IMR-90 (cell line): ENCODE measurements at regions not wholly inside any gene's neighbourhood (a gene's known extent, or its start where the extent isn't known, plus 50 kb on each side); places are given as distances from the start of the nearest gene placed in this dataset.

Experiments used
- CEBPB ChIP-seq: IDR thresholded peaks from 2 replicates; pipeline ENCODE4 v1.6.1; 2012; ENCODE audit warnings: low read depth, low read length, improper control_type of control experiment
- CTCF ChIP-seq: conservative IDR thresholded peaks from 2 replicates; pipeline ENCODE4 v1.5.1; 2012; ENCODE audit warnings: mild to moderate bottlenecking, low read depth, low read length, improper control_type of control experiment
- MAFK ChIP-seq: IDR thresholded peaks from 2 replicates; pipeline ENCODE4 v1.6.1; 2012; ENCODE audit warnings: low read depth, low read length, improper control_type of control experiment
- MXI1 ChIP-seq: IDR thresholded peaks from 2 replicates; pipeline ENCODE4 v1.6.1; 2012; ENCODE audit warnings: low read depth, mild to moderate bottlenecking, low read length, moderate library complexity, borderline replicate concordance
- NFE2L2 ChIP-seq: fragments of 150-350 bp; IDR thresholded peaks from 2 replicates; pipeline ENCODE4 v1.6.1; 2016; ENCODE audit warnings: low read depth, mild to moderate bottlenecking, low read length
- POLR2A ChIP-seq: IDR thresholded peaks from 2 replicates; pipeline ENCODE4 v1.6.1; 2012; ENCODE audit warnings: mild to moderate bottlenecking, low read depth, low read length
- RAD21 ChIP-seq: IDR thresholded peaks from 2 replicates; pipeline ENCODE4 v1.6.1; 2012; ENCODE audit warnings: low read length, improper control_type of control experiment
- RFX5 ChIP-seq: IDR thresholded peaks from 2 replicates; pipeline ENCODE4 v1.8.0; 2012; ENCODE audit warnings: low read depth, mild to moderate bottlenecking, low read length, moderate library complexity

GRCh38 chr11:11115475-11115874 is 237.6 kb downstream of the CSNK2A3 start:
- no peak for TF ChIP-seq POLR2A
- TF ChIP-seq CTCF = no peak
- TF ChIP-seq MXI1 = no peak
- TF ChIP-seq RAD21 = no peak
- no peak for TF ChIP-seq MAFK
- no peak for TF ChIP-seq NFE2L2
- no peak for TF ChIP-seq CEBPB
- TF ChIP-seq RFX5 = no peak
